GM12892 (cell line): ENCODE measurements at regions not wholly inside any gene's neighbourhood (a gene's known extent, or its start where the extent isn't known, plus 50 kb on each side); places are given as distances from the start of the nearest gene placed in this dataset.
"Not testable (repeated sequence)": the region's sequence is repeated elsewhere in the genome, so short reads cannot be mapped to it uniquely, and the experiment has no call there.

Experiments used
- POLR2A ChIP-seq: IDR thresholded peaks from 2 replicates; pipeline ENCODE4 v1.6.1; 2011; ENCODE audit warnings: low read depth, low read length, control low read depth
- POLR2AphosphoS5 ChIP-seq: IDR thresholded peaks from 2 replicates; pipeline ENCODE4 v1.6.1; 2011; ENCODE audit warnings: low read depth, low read length, control low read depth
- TAF1 ChIP-seq: IDR thresholded peaks from 2 replicates; pipeline ENCODE4 v1.6.1; 2011; ENCODE audit warnings: low read depth, mild to moderate bottlenecking, control low read depth, low read length, borderline replicate concordance

GRCh38 chr1:143842058-143842457 is 129.7 kb downstream of the FAM72C start:
- not testable (repeated sequence) for TF ChIP-seq POLR2A, POLR2AphosphoS5, TAF1
